ENCODE measurements at regions not wholly inside any gene's neighbourhood (a gene's known extent, or its start where the extent isn't known, plus 50 kb on each side); places are given as distances from the start of the nearest gene placed in this dataset.

DNA sequence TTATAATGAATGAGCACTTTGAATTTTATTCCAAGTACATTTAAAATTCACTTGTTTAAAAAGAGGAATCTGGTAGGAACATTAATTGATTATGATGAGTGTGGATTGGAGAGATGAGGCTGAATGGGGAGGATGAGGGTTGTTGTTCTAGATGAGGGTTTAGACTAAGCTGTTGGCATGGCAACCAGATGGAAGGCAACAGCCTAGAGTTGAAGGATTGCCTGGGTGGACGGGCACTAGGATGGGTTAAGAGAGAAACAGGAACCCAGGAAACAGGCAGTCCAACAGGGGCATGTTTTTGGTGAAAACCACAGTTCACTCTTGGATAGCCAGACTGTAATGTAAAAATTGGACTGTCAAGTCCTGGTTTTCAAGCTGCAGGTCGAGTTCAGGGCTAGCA is 125.5 kb downstream of the CHRM3 start:
- Histone ChIP-seq H3K18ac (ENCODE audit: extremely low read depth, low read length) (no peak overlapping the region), H2BK12ac (ENCODE audit: low read depth, low read length) (no peak overlapping the region), H3K9ac (replicated peaks in 1 of 4; ENCODE audit: extremely low read depth in 1 of 4, low read depth in 3 of 4, low read length in 3 of 4) (no peak overlapping the region), H2AK5ac (ENCODE audit: low read depth, low read length) (no peak overlapping the region), H3K27ac (ENCODE audit: low read depth, low read length) (no peak overlapping the region), H3K23me2 (ENCODE audit: low read depth, low read length) (no peaks in the 10 kb centered on the region), H2BK120ac (replicated peaks; ENCODE audit: low read depth, low read length) (no peak overlapping the region), H3K14ac (ENCODE audit: insufficient read length) (no peak overlapping the region), H4K5ac (ENCODE audit: insufficient read length, low read depth, low read length) (no peak overlapping the region), H3K27me3 (replicated peaks in 1 of 4; ENCODE audit: control insufficient read depth in 3 of 4, extremely low read depth in 1 of 4, insufficient read depth in 3 of 4, low read length in 3 of 4) (no peaks in the 10 kb centered on the region), H2BK20ac (ENCODE audit: low read length) (no peak overlapping the region), H3K79me1 (ENCODE audit: low read depth, low read length) (no peaks in the 10 kb centered on the region), H3K79me2 (ENCODE audit: control insufficient read depth in 1 of 2, insufficient read depth in 2 of 2, low read length in 2 of 2) (no peaks in the 10 kb centered on the region), H3K23ac (ENCODE audit: insufficient read length) (no peak overlapping the region), H2AFZ (ENCODE audit: low read length) (no peak overlapping the region), H3K4me3 (ENCODE audit: extremely low read depth in 1 of 4, insufficient read depth in 2 of 4, low read depth in 3 of 4, low read length in 4 of 4) (no peak overlapping the region), H3K9me3 (ENCODE audit: insufficient read depth in 2 of 2, low read depth in 1 of 2, low read length in 1 of 2) (peaks cover 5 to 7% of the 10 kb centered on the region in 2 experiments; a peak in 3 of 4 replicates), H2BK5ac (ENCODE audit: low read depth, low read length) (no peak overlapping the region), H2BK15ac (ENCODE audit: low read length) (no peak overlapping the region), H3K4me2 (ENCODE audit: insufficient read depth in 1 of 2, low read depth in 2 of 2, low read length in 2 of 2) (no peak overlapping the region), H4K8ac (ENCODE audit: extremely low read depth, insufficient read depth, low read length) (no peak overlapping the region), H3K36me3 (ENCODE audit: control insufficient read depth in 2 of 4, insufficient read depth in 4 of 4, low read length in 3 of 4) (no peaks in the 10 kb centered on the region; a peak in 1 of 8 replicates), H3K4me1 (replicated peaks in 1 of 4; ENCODE audit: control insufficient read depth in 3 of 4, insufficient read depth in 4 of 4, low read length in 3 of 4) (peaks cover 0 to 4% (median 2%) of the 10 kb centered on the region in 4 experiments; a peak in 3 of 7 replicates), H4K20me1 (replicated peaks in 1 of 2; ENCODE audit: control insufficient read depth in 1 of 2, insufficient read depth in 2 of 2, low read length in 2 of 2) (no peaks in the 10 kb centered on the region), H3K4ac (replicated peaks; ENCODE audit: insufficient read length, low read depth, low read length) (no peak overlapping the region), H4K91ac (replicated peaks; ENCODE audit: insufficient read length, low read length) (no peak overlapping the region), H3K56ac (replicated peaks; ENCODE audit: insufficient read length, low read depth, low read length) (no peak overlapping the region)
- FAIRE-seq (no peak), DNase-seq (ENCODE audit: low read depth in 1 of 2, low spot score in 2 of 2) (no peak)
- CTCF ChIA-PET (ENCODE audit: partially characterized antibody), result interaction anchor here (2.3 kb wide), 1 partner anchor 14 kb away, joined by 6 read pairs; no protein-coding TSS in a partner anchor
- no peak for TF ChIP-seq KDM1A (IDR thresholded peaks at IDR 0.05; ENCODE audit: borderline replicate concordance, low read length)
- no peak for TF ChIP-seq CEBPB (IDR thresholded peaks at IDR 0.05; ENCODE audit: low read depth, low read length)
- no peak for TF ChIP-seq RAD21 (IDR thresholded peaks at IDR 0.05 in 1 of 2, conservative IDR thresholded peaks at IDR 0.05 in 1 of 2; ENCODE audit: low read depth in 2 of 2, low read length in 2 of 2)
- no peak for TF ChIP-seq CBX8 (IDR thresholded peaks at IDR 0.05; ENCODE audit: borderline replicate concordance, low read depth, low read length)
- TF ChIP-seq ZNF274 (IDR thresholded peaks at IDR 0.05; ENCODE audit: borderline replicate concordance, extremely low read depth, low read length), result no peak
- no peak for TF ChIP-seq PHF8 (conservative IDR thresholded peaks at IDR 0.05; ENCODE audit: low read depth, low read length)
- no peak for TF ChIP-seq SIN3A (conservative IDR thresholded peaks at IDR 0.05 in 1 of 2, IDR thresholded peaks at IDR 0.05 in 1 of 2; ENCODE audit: low read depth in 1 of 2, low read length in 2 of 2)
- TF ChIP-seq CREB1 (IDR thresholded peaks at IDR 0.05), result no peak
- no peak for TF ChIP-seq BRCA1 (IDR thresholded peaks at IDR 0.05; ENCODE audit: low read depth, low read length)
- no peak for TF ChIP-seq RBBP5 (IDR thresholded peaks at IDR 0.05; ENCODE audit: borderline replicate concordance, low read depth, low read length)
- TF ChIP-seq SUZ12 (IDR thresholded peaks at IDR 0.05; ENCODE audit: low read length), result no peak
- no peak for TF ChIP-seq SIRT6 (IDR thresholded peaks at IDR 0.05; ENCODE audit: low read length)
- no peak for TF ChIP-seq SIX5 (IDR thresholded peaks at IDR 0.05; ENCODE audit: low read depth, low read length)
- no peak for TF ChIP-seq BACH1 (IDR thresholded peaks at IDR 0.05; ENCODE audit: low read length)
- whole genome bisulfite sequencing, 2 experiments (ENCODE audit: extremely low coverage in 1 of 2, insufficient coverage in 1 of 2, insufficient read length in 1 of 2, insufficient replicate concordance in 2 of 2, low coverage in 1 of 2, low lambda C conversion rate in 2 of 2, missing lambda C conversion rate in 1 of 2), result 88% methylated on average over 2 of the region's 2 CpGs; no CpG with 5 or more reads in 1 of the 2 experiments
- POLR2A ChIA-PET (ENCODE audit: partially characterized antibody), result no interaction called here

All from H1 (cell line).